ENCODE measurements at regions not wholly inside any gene's neighbourhood (a gene's known extent, or its start where the extent isn't known, plus 50 kb on each side); places are given as distances from the start of the nearest gene placed in this dataset.
A peak's percentile ranks its signal among the peaks of the same experiment; 100 is the strongest.
"Not testable (repeated sequence)": the region's sequence is repeated elsewhere in the genome, so short reads cannot be mapped to it uniquely, and the experiment has no call there.

DNA sequence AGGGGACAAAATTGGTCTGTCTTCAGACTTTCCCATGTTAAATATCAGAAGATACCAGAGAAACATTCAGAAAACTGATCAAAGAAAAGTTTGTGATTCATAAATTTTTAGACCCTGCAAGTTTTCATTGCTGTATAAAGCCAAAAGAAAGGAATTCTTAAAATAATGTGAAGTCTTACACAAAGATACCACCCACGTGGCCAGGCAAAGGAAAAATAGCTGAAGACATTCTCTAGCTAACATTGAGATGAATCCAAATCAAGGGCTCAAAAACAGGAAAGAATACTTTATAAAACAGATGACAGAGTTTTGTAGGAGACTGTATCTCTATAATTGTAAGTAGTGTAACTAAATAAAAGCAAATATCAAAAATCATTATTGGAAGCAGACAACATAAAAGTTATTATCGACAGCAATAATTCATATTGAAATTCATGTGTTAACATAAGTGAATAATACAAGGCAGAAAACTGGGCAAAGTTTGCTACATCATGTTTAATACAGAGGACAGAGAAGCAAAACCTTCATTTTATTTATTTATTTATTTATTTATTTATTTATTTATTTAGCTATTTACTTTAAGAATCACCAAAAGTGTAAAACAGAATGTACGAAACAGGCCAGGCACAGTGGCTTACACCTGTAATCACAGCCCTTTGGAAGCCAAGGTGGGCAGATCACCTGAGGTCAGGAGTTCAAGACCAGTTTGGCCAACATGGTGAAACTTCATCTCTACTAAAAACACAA lies 204.6 kb upstream of the SLIT2 start:
- no peak for DNase-seq

DNA sequence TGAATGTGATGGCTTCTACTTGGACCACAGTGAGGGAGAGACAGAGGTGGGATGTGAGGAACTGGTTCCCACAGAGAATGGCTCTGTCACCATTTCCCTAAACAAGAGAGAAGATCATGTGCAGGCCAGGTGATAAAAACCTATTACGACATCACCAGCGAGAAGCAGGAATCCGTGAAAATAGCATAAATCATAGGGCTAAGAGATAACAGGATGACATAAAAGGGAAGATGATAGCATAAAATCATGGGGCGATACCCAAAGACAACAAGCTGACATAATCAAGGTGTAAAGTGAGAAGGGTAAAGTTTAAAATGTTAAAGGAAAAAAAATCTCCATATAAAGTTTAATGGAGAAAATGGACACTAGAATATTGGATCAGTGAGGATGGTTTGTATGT lies 205.5 kb upstream of the SLIT2 start:
- no peak for DNase-seq

DNA sequence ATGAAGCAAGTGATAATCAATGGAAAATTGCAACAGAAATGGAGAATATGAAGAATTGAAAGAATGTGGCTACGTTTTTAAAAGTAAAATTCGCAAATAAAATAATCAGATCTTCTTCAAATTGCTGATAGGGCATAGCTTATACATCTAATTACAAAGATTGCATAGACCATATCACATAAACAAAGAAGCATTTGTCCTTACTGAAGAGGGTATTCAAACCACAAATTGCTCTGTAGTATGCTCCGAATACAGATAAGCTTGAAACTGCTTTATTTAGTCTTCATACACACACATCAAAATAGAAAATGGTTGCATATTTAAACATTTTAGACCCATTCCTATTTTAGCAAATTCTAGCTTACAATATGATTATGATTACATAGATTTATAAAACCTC lies 206.7 kb upstream of the SLIT2 start:
- DNase-seq = no peak

DNA sequence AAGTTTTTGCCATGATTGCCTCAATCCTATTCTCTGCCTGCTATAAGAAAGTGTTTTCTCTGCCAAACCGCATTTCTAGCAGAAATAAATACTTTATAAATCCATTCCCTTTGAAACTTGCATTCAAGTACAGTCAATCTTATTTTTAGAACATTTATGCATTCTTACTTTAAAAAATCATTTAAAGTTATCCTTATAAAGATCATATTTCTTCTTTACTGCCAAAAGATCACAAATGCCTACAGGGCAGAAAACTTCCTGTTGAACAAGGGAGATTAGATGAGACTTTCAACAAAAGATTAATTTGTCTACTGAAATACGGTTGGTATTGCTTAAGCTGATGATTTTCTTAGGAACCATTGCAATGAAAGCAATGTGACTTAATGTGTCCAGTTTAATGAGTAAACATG lies 207.2 kb upstream of the SLIT2 start:
- DNase-seq = peak; percentile 22

DNA sequence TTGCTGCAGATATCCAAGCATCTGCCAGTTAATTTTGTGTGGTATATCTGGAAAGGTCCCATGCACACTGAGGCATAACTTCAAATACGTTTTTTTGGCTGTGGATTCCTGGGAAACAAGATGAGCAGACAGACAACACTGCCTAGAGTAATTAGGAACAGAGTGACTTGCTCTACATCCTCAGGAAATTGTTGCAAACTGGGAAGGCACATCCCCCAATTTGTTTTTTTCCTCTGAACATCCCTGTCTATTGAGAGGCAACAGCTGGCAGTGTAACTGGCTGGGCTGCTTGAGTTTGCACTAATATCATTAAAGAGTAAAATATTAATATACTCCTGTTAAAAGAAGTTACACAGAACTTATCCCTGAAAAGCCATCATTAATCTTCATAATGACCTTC lies 207.7 kb upstream of the SLIT2 start:
- no peak for DNase-seq

DNA sequence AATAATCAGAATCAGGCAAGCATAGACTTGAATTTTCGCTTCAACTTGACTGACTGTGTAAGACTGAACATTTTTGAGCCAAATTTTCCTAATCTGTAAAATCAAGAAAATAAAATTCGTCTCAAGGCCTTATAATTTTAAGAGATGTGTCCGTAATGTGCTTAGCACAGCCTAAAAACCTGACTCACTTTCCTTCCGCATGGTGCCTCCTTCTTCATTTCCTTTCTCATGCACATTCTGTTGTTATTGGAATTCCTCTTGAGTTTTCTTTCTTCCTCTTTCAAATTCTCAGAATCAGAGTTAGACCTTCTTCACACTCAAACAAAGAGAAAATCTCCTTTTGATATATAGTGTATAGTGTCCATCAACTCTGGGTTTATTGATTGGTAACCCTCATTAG lies 208.9 kb upstream of the SLIT2 start:
- no peak for DNase-seq

DNA sequence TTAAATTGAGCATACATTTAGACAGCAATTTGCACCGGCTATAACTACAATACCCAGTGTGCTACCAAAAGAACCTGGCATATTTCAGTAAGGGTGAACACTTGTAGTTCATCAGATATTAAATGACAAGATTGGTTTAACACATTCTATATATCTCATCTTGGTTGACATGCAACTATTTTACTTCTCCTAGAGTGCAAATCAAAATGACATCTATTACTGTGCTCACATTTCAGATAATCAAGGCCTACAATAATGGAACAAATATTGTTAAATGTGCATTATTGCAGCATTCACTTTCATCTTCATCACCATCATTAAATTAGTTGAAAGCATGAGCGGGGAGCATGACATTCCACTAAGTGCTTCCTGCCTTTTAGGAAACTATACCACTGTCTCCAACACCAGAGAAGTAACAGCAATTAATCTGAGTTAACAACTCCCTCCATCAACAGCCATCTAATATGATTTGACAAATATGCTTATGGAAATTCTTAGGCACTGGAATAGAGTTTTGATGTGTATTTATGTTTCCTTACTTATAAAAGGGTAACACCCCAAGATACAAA lies 209.8 kb upstream of the SLIT2 start:
- no peak for DNase-seq

DNA sequence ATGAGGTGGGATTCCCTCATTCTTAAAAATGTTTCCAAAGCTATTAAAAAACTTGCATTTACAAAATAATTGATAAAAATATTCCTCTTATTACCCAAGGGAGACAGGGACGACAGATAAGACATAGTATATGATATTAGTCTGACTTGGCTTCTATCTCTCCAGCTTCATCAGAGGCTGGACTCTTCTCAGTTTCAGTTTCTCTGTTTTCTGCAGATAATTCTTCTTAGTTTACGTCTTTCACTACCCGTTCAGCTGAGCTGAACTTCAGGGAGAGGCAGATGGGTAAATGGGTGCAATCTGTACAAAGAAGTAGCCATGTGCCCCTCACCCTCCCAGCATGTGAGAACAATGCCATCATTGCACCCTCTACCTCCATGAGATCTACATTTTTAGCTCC lies 214.0 kb upstream of the SLIT2 start:
- no peak for DNase-seq

DNA sequence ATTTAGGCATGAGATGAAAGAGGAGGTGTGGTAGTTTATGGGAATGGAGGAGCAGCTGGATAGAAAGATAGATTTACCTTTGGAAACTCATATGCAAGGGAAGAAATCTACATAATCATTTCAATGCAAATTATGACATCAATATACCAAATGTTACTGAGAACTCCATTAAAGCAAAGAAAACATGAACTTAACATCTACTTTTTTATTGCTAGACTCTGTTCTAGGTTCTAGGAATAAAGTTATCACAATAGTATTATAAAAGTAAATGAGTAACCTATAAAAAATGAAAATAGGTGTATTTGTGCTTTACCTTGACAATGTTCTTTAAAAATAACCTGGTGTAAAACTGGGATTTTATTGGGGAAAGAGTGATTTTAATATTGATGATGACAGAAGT lies 221.6 kb upstream of the SLIT2 start:
- no peak for DNase-seq

DNA sequence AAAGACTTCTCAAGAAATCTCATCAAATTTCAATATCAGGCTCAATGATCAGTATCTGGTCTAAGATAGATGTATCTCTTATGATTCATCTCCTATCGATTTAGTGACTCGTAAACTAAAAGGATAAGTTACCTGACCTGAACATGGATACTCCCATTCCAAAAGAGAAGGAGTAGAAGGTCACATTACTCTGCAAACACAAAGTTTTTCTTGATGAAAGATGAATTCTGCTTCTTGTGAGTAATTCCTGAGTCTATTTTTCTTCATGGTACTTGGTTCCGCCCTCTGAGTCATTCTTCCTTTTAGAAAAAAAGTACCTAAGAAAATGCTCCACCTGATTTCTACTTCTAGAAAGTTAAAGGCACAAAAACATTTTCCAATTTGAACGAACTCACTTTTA lies 223.1 kb upstream of the SLIT2 start:
- peak; percentile 13 for DNase-seq

DNA sequence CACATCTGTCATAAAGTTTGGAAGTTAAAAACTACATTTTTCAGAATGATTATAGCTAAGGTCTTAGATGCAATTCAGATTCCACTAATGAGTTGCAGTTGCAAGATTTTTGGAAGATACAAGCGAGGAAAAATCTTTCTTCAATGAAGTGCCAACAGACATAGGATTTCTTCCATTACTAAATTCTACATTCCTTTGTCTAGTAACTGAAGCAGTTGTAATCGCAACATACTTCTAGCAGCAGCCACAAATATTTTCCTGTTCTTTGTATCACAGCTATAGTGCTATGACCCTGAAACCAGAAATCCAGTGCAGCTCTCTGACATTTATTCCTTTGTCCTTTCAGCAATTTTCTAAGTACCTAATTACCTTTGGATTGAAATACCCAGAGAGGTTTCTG lies 225.2 kb upstream of the SLIT2 start:
- DNase-seq = no peak

DNA sequence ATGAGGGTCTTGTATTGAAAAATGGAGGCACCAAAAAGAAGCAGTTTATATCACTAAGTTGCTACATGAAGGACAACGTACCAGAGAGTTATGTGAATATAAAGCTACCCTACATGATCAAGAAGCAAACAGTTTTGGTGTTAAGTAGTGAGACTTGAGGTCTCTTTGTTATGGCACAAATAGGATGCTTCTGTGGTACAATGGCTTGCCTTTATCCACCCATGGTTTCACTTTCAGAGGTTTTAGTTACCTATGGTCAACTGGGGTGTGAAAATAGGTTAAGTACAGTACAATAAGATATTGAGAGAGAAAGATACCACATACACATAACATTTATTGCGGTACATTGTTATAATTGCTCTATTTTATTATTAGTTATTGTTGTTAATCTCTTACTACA lies 229.2 kb upstream of the SLIT2 start:
- DNase-seq = no peak

DNA sequence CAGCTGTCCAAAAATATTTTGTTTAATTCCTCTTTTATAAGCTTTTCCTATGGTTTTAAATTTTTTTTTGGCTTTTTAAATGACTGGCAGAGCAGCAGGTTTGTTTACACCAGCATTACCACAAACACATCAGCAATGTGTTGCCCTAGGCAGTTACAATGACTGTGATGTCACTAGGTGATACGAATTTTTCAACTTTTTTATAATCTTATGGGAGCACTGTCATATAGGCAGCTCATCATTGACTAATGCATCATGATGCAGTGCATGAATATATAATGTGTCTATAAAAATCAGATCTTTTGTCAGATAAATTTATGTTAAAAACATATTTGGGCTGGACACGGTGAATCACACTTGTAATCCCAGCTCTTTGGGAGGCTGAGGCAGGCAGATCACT lies 231.6 kb upstream of the SLIT2 start:
- no peak for DNase-seq

DNA sequence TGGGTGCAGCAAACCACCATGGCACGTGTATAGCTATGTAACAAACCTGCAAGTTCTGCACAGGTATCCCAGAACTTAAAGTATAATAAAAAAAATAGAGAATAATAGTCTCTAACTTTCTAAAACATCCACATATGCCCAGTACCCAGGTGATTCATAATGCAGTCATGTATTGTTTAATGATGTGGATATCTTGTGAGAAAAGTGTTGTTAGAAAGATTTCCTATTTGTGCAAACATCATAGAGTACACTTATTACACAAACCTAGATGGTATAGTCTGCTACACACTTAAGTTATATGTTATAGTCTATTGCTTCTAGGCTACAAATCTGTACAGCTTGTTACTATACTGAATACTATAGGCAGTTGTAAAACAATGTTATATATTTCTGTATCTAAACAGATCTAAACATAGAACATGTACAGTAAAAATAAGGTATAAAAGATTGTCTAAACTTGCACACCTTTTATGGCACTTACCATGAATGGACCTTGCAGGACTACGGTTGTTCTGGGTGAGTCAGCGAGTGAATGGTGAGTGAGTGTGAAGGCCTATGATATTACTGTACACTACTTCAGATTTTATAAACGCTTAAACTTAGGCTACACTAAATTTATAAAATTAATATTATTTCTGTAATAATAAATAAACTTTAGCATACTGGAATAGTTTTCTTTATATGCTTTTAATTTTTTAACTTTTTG lies 232.2 kb upstream of the SLIT2 start:
- DNase-seq = peak; percentile 36

DNA sequence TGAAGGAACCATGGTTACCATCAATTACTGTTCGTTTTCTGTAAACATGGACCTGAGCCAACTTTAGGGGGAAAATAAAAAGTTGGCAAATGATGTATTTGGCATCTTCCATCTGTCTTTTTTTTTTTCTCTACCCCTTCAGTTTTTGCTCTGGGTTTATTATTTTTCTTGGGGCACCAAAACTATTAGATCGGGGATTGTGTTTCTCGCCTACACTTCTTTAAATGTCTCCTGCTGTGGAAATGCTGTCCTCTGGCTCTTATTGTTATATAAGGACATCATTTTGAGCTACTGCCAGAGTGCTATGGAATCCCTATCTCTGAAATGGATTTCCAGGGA lies 234.0 kb upstream of the SLIT2 start:
- DNase-seq = no peak

DNA sequence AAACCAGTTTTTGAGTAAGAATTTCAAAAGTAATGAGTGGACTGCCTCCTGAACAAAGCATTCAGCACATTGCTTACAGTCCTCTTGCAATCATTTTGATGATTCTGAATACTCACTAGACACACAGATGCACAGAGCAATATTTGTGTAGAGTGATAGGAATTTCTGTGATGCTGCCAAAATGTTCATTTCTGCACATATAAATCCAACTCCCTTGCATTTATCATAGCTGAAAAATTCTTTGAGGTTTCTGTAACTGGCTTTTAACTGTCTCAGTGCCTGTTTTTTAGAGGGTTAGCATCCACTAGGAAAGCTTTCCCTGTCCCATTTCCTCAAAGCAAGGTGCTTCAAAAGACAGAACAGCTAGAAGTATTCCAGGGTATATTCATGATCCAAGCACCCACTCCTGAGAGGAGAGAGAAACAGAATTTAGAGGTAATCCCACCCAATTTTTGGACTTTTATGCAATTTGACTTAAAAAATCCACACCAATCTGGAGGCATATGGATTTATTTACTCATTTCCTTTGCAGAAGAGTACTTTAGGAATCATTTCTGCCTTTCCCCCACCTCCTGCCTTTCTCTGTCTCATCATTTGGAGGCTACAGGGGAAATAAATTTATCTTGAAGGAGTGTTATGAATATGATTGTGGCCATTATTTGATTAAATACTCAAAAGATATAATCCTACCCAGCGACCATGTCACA lies 234.5 kb upstream of the SLIT2 start:
- DNase-seq = peak; percentile 68

DNA sequence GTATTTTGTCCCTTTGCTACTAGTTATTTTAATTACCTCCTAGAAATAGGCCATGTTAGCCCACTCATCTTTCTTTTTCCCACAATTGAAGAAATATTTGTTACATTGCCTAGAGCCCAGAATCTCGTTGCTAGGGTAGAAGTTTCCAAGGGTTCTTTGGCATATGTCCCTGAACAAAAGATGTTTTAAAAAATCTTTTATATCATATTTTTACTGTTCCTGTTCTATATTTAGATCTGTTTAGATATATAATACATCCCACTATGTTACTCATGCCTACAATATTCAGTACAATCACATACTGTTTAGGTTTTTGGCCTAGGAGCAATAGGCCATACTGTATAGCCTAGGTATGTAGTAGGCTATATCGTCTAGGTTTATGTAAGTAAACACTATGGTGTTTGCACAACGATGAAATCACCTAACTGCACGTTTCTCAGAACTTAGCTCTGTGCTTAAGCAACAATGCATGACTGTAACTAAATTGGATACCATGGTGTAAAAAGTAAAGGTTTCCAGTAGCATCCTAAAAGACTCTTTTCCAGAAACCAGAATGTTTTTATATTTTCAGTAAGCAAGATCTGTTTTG lies 236.0 kb upstream of the SLIT2 start:
- peak; percentile 32 for DNase-seq

DNA sequence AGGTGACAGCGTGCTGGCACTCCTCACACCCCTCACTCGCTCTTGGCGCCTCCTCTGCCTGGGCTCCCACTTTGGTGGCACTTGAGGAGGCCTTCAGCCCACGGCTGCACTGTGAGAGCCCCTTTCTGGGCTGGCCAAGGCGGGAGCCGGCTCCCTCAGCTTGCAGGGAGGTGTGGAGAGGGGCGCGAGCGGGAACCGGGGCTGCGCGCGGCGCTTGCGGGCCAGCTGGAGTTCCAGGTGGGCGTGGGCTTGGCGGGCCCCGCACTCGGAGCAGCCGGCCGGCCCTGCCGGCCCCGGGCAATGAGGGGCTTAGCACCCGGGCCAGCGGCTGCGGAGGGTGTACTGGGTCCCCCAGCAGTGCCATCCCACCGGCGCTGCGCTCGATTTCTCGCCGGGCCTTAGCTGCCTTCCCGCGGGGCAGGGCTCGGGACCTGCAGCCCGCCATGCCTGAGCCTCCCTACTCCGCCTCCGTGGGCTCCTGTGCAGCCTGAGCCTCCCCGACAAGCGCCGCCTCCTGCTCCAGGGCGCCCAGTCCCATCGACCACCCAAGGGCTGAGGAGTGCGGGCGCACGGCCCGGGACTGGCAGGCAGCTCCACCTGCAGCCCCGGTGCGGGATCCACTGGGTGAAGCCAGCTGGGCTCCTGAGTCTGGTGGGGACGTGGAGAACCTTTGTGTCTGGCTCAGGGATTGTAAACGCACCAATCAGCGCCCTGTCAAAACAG lies 247.7 kb upstream of the SLIT2 start:
- not testable (repeated sequence) for DNase-seq

DNA sequence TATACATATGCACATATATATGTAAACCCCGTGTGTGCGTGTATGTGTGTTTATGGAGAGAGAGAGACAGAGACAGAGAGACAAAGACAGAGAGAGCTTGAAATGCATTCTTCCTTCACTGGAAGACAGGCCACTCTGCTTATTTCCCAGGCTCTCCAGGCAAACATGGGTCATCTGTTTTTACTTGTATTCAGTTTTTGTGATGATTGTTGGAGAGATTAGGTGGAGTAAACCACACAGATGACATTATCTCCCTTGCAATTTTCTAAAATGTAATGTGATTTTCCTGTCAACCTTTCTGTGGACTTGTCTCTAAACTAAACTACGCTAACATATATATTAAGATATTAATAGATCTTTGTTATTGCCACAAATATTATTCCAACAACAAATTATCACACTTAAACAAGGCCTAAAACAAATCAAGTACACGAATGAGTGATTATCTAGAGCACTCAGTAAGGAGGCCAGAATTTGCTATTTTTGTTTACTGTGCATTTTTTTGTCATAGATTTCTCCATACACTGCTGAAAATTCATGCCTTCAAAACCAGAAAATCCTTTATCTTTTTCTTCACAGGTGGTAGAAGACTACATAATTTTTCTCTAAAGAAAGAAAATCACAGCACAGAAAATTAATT lies 251.8 kb upstream of the SLIT2 start:
- no peak for DNase-seq

DNA sequence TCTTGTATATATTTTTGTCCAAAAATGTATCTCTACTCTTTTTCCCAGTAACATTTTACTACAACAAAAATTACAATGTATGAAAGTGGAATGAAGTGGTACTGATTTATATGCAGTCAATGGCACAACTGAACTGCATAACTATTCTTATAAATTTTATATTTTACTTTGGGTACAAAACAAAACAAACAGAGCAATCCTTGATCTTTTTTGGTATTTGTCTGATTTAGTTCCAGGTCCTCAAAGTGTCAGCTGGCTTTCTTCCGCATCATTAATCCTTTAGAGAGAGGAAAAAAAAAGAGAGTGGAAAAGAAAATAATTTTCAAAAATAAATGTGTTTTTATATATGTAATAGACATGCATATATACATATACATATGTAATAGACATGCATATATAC lies 252.4 kb upstream of the SLIT2 start:
- DNase-seq = no peak

DNA sequence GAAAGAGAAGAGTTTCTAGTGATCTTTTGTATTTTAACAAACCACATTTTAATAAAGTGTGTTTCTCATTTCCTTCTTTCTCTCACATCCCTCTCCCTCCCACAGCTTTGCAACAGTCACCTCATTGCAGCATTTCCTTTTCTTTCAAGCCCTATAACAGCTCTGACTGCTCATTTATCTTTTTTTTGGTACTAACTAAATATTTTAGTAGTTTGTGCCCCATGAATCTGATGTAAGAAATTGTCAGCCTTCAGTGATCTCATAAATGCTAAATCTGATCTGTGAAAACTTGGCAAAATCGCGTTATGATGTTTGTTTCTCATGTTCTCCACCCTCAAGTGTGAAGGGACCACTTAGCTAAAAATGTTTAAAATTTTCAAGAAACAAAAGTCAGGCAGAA lies 258.5 kb upstream of the SLIT2 start:
- DNase-seq = no peak

DNA sequence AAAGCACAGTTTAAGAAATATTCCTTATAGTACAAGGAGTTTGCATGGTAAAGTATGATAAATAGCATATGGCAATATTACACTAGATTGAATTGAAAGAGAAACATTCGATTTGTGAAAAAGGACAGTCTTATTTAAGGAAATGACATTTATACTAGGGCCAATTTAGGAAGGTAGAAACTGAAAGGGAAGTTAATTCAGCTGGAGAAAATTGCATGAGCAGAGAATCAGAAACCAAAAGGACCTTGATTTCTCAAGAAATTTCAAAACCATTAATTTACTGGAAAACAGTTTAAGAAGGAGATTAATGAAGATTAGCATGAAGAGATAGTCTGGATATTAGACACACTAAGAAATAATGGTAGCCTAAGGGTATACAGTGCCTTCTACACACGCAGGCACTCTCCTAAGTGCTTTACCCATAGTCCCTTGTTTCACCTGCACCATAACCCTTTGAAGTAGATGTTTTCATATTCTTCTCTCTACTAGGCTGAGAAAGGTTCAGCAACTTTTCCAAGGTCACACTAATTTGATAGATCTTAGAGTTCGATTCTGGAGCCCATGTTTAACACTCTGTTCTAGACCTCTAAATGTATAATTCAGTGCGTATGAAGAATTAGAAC lies 259.1 kb upstream of the SLIT2 start:
- DNase-seq = no peak

Measured in HCEC 1CT (cell line).